Stimulated activated CD4-positive, alpha-beta T cell treated with anti-CD3 and anti-CD28 coated beads, Interleukin-4, amount 100 ng/mL, for 4 hours (primary cell): ENCODE measurements at regions not wholly inside any gene's neighbourhood (a gene's known extent, or its start where the extent isn't known, plus 50 kb on each side); places are given as distances from the start of the nearest gene placed in this dataset.
"Not testable (repeated sequence)": the region's sequence is repeated elsewhere in the genome, so short reads cannot be mapped to it uniquely, and the experiment has no call there.

Source experiments
- DNase-seq, 2 experiments: peaks; one replicate each; pipeline ENCODE4 v3.0.0-alpha.2; 2020

DNA sequence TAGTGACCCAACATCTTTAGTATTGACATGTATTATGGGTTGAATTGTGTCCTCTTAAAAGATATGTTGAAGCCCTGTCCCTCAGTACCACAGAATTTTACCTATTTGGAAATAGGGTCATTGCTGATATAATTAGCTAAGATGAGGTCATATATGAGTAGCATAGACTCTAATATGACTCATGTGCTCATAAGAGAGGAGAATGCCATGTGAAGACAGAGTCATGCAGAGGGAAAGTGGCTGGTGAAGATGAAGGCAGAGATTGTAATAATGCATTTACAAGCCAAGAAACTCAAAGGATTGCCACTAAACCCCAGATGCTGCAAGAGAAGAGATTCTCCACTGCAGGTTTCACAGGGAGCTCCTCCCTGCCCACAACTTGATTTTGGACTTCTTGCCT, 496.4 kb downstream of the KIF20B start:
- DNase-seq: no peak

DNA sequence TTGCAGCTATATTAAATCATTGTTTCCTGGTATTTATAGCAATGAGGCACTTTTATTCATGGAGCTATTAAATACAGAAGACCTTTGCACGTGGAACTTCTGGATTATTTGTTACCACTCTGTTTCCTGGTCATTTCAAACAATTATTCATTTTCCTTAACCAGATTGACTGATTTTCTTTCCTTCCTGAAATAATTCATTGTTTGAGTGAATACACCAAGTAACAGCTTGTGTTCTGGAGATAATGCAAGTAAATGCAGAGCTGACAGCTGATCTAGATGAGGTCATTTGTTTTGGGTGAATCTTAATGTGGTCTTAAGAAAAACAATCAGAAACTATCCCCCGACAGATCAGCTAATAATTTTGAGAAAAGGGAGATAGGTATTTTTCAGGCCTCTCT, 497.7 kb downstream of the KIF20B start:
- no peak for DNase-seq

DNA sequence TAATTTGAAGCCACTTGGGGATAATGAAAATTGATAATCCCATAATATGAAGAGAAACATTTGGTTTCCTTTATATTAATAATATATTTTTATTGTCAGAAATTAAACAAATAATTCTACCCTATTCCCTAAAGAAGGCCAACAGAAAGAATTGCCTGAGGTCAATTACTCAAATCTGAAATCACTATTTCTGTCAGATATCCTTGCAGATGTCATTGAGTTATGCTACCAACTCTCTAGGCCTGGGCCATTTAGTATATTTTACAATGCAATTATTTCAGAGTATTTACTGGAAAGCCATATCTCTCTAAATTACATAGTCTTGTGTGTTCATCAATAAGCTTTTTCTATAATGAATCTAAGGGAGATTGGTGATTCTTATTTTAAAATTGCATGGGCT, 498.1 kb downstream of the KIF20B start:
- no peak for DNase-seq

DNA sequence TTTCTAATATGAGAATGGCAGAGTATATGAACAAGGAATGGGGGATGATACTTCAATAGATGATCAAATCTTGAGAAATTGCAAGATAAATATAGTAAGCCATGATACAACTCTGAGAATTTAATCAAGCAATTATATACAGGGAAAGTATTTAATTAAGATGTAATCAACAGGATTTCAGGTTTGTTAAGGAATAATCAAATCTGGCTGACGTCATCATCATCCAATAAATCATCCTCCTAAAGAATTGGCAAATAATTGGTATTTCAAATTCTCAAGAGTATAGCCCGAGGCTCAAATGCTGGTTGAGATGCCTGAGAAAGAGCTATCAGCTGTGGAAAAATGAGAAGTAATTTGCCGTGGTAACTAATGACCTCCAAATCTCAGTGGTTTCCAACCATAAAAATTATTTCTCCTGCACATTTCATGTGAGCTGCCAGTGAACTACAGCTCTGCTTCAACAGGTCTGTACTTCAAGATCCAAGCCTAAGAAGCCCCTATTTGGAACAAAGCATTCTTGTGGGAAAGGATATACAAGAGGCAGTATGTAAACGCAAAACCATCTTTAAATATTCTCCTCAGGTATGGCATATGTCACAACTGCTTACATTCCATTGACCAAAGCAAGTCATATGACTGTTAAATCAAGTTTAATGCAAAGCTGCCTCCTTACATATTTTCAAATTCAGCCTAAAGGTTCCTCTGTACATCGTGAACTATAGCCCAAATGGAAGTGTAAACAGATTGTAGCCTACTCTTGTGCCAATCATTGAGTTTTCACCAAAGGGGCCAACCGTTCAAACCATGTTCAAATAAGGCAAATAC, 503.0 kb downstream of the KIF20B start:
- DNase-seq: no peak

DNA sequence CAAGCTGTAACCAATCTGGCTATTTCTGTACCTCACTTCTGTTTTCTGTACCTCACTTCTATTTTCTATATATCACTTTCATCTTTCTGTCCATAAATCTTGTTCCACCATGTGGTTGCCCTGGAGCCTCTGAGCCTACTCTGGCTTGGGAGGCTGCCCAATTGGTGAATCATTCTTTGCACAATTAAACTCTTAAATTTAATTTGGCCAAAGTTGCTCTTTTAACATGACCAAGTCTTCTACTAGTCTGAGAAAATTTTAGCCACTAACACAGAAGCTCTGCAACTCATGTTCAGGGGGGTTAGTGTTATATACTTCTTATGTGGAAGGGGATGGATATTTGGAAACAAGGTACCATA, 503.5 kb downstream of the KIF20B start:
- DNase-seq: no peak

DNA sequence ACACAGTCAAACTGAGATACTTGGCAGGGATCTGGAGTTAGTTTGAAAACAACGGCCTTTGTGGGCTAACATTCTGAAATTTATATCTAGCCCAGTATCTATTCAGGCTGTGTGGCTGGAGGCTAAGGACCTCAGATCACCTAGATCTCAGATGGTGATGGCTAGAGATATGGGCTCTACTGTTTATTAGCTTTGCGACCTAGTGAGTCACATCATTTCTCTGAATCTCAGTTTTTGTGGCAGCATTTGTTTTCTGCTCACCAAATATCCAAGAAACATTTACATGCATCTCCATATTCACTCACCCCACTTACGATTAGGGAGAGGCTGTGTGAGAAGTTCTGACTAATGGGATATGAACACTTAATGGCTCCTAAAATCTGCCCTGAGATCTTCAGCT, 503.9 kb downstream of the KIF20B start:
- DNase-seq: no peak

DNA sequence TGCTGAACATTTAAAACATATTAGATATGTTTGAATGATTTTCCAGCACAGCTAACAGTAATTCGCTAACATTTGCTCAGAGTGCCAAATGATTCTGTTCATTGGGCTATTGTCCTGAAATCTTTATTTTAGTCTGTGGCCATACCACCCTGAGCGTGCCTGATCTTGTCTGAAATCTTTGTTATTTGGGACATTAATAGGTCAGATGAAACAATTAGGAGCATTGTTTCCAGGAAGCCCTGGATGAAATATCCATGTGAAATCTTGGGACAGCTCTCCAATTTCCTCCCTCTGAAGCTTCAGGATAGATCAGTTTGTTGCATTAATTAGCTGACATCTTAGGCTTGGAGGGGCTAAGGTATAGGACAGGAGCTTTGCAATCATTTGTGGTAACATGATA, 512.0 kb downstream of the KIF20B start:
- no peak for DNase-seq

DNA sequence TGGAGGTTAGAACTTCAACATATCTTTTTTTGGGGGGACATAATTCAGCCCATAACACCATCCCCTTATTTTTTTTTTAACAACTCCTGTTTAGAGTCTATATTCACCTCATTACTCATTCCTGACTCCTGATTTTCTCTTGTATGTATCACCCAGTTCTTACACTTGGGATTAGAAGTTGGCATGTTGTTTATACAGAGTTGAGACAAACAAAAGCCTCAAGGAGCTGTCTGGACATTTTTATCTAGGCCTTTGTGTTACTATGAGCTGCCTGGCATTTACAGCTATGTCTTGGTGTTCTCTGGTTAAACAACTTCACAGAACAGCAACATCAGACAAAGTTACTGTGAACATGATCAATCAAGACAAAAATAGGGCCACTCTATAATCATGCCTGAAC, 517.5 kb downstream of the KIF20B start:
- DNase-seq: no peak

DNA sequence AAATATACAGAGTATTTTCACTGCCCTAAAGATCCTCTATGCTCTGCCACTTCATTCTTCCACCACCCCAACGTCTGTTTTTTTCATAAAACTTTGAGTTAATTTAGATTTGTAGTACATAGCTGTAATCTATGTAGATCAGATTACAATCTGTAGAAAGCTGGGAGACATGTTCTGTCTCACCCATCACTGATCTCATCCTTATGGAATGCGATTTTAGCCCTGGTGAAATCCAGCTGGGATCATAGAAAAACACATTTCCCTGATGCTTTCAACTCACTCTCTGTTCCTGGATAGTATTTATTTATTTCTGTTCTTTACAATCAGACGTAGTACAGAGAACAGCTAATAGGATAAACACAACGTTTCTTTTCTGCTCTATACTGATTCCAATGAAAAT, 521.0 kb downstream of the KIF20B start:
- no peak for DNase-seq

DNA sequence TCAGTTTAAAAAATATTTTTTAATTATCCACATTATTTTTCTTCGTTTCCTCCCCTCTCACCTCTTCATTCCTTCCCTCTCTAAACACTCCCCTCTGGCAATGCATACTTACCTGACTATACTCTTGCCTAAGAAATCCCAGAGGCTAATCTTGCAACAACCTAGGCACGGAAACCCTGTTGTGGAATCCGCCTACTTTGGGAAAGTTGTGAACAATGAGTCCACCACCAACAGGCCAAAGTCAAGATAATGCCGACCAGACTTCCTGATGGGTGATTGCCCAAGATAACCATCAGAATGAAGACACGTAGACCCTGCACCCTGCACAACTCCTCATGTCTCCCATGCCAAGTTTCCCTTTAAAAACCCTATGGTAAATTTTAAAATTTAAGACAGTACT, 521.5 kb downstream of the KIF20B start:
- no peak for DNase-seq

DNA sequence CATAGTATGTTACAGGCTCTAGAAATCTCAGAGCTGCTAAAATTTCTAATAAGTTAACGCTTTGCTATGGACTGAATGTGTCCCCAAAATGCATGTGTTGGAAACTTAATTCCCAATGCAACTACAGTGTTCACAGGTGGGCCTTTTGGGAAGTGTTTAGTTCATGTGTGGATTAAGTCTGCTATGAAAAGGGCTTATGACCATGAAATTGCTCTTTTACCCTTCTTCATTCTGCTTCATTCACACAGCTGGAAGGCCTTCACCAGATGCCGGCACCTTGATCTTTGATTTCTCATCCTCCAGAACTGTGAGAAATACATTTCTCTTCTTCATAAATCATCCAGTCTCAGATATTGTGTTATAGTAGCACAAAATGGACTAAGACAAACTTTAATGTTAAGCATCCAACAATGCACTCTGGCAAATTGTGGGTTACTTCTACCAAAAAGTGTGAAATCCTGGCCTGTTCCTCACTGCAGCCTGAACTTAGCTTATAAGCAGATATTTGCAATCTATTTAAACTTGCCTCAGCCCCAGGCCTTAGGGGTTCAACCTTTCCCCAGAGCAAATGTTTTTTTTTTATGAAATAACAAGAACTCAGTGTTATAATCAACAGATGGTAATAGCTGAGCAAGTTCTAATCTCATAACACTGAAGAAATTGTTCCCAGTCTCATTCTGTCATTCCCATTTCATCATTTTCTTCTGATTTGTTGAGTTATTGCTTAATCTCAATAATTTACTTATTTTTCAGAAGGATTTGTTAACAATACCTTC, 523.6 kb downstream of the KIF20B start:
- no peak for DNase-seq

DNA sequence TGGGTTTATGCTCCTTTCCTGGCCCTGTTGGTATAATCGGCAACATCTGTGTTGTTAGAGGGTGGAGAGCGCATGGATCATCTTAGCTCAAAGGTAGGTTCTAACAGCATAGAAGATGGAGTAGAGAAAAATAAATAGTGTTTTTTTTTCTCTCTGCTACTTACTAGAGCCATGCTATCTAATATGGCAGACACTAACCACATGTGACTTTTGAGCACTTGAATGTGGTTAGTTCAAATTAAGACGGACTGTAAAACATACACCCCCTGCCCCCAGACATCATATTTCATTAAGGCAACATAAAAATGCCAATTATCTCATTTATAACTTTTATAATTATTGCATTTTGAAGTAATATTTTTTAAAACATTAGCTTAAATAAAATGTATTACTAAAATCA, 525.1 kb downstream of the KIF20B start:
- no peak for DNase-seq

DNA sequence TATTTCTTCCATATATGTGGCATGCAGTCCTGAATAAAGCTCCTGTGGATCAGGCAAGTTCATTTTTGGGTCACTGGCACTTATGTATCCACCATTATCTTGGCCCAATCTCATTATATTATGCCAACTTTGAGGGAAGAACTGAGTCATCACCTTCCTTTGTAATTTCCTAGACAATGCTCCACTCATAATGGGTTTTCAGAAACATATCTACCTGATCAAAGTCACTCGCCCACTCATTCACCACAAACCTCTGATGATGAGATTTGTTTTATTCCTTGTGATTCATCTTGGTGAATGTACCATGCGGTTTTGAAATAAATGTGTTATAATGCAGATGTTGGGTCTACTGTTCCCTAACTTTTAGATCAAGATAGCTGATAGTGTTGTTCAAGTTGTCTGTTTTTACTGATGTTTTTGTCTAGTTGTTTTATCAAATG, 525.8 kb downstream of the KIF20B start:
- no peak for DNase-seq

DNA sequence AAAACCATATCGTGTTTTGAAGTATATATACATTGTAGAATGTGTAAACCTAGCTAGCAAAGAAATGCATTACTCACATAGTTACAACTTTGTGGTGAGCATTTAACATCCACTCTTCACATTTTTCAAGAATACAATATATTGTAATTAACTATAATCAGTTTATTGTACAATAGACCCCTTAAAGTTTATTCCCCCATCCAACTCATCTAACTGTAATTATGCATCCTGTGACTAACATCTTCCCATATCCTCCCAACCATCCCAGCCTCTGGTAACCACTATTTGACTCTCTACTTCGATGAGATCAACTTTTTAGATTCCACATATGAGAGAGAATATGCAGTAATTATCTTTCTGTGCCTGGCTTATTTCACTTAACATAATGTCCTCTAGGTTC, 526.4 kb downstream of the KIF20B start:
- no peak for DNase-seq

DNA sequence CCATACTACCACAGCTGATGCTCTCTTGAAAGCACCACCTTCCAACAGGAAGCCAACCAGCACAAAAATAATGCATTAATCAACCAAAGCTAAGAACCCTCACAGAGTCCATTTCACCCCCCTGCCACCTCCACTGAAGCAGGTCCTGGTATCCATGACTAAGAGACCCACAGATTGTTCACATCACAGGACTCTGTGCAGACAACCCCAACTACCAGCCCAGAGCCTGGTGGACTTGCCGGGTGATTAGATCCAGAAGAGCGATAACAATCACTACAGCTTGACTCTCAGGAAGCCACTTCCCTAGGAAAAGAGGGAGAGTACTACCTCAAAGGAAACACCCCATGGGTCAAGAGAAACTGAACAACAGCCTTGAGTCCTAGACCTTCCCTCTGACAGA, 528.1 kb downstream of the KIF20B start:
- DNase-seq: no peak

DNA sequence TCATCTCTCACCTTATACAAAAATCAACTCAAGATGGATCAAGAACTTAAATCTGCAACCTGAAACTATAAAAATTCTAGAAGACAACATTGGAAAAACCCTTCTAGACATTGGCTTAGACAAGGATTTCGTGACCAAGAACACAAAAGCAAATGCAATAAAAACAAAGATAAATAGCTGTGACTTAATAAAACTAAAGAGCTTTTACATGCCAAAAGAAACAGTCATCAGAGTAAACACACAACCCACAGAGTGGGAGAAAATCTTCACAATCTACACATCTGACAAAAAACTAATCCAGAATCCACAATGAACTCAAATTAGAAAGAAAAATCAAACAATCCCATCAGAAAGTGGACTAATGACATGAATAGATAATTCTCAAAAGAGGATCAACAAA, 532.4 kb downstream of the KIF20B start:
- DNase-seq: not testable (repeated sequence)

DNA sequence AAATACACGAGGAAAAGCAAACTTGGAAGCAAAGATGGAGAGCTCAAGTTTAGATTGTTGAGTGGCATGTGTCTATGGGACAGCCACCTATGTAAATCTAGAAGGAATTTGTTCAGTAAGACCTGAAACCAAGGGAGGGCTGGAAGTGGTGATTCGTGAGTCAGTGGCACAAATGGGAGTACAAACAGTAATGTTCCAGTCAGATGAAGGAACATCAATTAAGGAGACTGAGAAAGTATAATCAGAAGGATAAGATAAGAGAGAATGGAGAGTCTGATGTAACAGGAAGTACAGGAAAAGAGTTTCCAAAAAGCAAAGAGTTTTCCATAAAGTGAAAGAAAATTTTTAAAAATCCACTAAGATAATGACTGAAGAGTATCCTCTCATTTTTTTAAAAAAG, 544.2 kb downstream of the KIF20B start:
- DNase-seq: no peak

DNA sequence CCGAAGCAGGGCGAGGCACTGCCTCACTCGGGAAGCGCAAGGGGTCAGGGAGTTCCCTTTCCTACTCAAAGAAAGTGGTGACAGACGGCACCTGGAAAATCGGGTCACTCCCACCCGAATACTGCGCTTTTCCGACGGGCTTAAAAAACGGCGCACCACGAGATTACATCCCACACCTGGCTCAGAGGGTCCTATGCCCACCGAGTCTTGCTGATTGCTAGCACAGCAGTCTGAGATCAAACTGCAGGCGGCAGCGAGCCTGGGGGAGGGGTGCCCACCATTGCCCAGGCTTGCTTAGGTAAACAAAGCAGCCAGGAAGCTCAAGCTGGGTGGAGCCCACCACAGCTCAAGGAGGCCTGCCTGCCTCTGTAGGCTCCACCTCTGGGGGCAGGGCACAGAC, 549.4 kb downstream of the KIF20B start:
- not testable (repeated sequence) for DNase-seq

DNA sequence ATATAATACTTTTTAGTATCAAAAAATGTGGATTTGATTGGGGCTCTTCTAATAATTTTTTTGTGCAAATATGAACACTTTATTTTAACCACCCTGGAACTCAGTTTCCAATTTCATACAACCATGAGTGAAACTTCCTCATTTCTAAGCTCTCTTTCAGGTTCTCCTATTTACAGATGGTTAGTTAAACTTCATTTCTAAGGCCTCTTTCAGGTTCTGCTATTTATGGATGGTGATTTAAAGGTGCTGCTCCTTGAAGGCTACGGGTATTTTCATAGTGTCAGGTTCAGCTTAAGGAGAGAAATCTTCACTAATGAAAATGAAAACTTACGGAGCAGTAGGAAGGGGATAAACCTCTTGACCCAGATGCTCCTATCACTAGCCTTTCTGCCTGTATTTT, 568.3 kb downstream of the KIF20B start:
- DNase-seq: no peak

DNA sequence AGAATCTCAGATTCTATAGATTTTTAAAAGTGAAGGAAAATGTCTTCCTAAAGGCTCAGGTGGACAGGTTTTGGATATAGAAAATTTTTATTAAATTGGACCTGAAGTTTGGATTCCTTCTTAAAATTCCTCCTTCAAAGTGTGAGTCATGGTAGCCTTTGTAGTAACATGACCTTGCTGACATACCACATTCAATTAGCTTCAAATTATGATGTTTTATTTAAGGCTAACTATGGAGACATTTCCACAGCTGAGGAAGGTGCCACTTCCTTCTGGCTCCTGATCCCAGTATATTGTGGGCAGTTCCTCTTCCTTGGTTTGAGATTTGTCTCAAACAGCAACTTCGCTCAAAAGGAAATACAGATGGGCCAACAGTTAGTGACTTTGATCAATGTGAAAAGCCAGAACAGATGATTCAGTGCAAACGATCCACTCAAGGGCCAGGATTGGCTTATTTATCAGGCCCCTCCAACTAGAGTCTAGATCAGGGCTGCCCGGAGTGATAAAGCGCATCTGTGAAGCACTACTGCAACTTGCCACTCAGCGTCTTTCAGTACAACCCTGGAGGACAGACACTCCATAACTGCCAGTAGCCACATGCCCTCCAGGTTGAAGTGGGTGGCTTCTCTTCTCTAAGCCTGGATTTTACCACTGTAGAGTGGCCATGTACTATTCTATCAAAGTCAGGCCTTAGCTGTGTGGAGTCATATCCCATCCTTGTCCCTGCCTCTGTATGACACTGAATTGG, 573.5 kb downstream of the KIF20B start:
- DNase-seq: no peak

DNA sequence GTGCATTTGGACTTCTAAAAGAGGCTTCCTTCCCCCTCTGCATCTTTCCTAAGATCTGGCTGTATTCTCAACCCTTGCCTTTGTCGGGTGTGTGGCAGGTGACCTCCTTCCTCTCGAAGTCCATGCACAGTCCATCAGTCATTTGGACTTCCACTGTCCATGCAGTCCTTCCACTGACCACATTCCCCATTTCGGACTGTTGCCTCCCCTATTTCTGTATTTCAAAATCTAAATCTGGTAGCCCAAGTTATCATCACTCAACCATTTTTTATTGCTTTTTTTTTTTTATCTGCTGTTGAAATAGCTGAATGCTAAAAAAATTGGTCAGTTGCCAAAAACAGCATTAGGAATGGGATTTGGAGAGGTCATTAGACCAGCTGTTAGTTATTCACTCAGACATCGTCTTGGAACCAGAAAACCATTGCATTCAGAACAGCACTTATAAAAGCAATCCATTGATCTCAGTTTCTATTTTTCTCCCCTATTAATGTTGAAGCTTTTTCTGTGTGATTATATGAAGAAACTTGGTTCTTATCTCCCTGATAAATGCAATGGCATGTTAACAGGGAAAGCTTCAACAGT, 575.6 kb downstream of the KIF20B start:
- DNase-seq: no peak

DNA sequence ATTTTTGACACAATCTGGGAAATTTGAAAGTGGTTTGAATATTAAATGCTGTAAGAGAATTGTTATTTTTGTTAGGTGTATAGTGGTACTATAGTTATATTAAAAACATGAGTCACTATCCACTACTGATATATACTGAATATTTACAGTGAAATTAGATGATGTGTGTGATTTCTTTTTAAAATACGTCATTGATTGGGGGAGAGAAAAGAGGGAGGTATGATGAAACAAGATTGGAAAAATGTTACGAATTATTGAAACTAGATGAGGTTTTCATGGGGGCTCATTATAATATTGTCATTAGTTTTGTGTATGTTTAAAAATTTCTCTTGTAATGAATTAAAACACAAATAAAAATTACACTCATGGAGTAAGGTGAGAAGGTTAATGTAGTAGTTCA, 571.4 kb downstream of the HTR7 start:
- DNase-seq: no peak

DNA sequence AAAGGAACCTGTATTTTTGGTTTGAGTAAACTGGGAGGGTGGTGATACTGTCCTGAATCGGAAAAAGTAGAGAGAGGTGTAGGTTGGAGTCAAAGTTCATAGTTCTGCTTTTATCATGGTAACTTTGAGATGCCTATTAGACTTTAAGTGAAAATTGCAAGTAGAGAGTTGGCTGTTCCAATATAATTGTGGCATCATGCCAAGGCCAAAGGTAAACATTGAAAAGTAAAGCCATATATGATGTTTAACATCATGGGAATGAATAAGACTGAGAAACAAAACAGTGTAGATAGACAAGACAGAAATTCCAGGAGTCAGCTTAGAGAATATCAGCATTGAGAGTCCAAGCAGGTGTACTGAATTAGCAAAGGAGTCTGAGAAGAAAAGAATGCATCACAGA, 570.9 kb downstream of the HTR7 start:
- DNase-seq: no peak
